Heart right ventricle (tissue), 16 donors: ENCODE measurements at regions not wholly inside any gene's neighbourhood (a gene's known extent, or its start where the extent isn't known, plus 50 kb on each side); places are given as distances from the start of the nearest gene placed in this dataset.

ENCODE experiments used
- ATAC-seq, 8 donors: fragments of 200-7000 bp; cut with Tn5 transposase; one replicate each; pipeline ENCODE4 v1.9.1; 2020; ENCODE audit warnings: mild to moderate bottlenecking in 8 of 8, moderate library complexity in 8 of 8, moderate number of reproducible peaks in 1 of 8
- DNase-seq, 2 donors: peaks; one replicate each; pipeline ENCODE4 v3.0.0-alpha.2; 2020
- H3K27ac ChIP-seq, 10 donors: fragments of 200-600 bp; sonication (generic) in 2 of 10; one replicate each; pipeline versions ENCODE4 v1.5.0 to v1.8.0; 2020 to 2022; ENCODE audit warnings: mild to moderate bottlenecking in 3 of 10
- H3K27me3 ChIP-seq, 7 donors: fragments of 200-600 bp; one replicate each; pipeline ENCODE4 v1.8.0; 2021 to 2022; ENCODE audit warnings: mild to moderate bottlenecking in 2 of 7
- H3K36me3 ChIP-seq, 9 donors: fragments of 200-600 bp; sonication (generic) in 1 of 9; one replicate each; pipeline versions ENCODE4 v1.5.0 to v1.8.0; 2020 to 2022; ENCODE audit warnings: mild to moderate bottlenecking in 2 of 9
- H3K4me1 ChIP-seq, 9 donors: fragments of 200-600 bp; sonication (generic) in 1 of 9; one replicate each; pipeline versions ENCODE4 v1.5.0 to v1.8.0; 2020 to 2022; ENCODE audit warnings: mild to moderate bottlenecking in 4 of 9
- H3K4me3 ChIP-seq, 10 donors: fragments of 200-600 bp; sonication (generic) in 2 of 10; one replicate each; pipeline versions ENCODE4 v1.5.0 to v1.8.0; 2020 to 2022; ENCODE audit warnings: mild to moderate bottlenecking in 7 of 10, moderate library complexity in 2 of 10
- H3K9me3 ChIP-seq, 11 donors: fragments of 200-600 bp in 10 of 11; sonication (generic) in 2 of 11; one replicate each; pipeline versions ENCODE4 v1.5.0 to v1.8.0; 2013 to 2022; ENCODE audit warnings: mild to moderate bottlenecking in 2 of 11, control low read depth in 1 of 11, moderate library complexity in 1 of 11
- WGBS, 2 donors: extraction: QIAGEN DNeasy Blood & Tissue Kit; methylation state at CpG; one replicate each; pipeline ENCODE4 v1.1.7; 2013; ENCODE audit warnings: inconsistent platforms in 1 of 2; 5-methylcytosine and 5-hydroxymethylcytosine counted together
- intact Hi-C, 10 donors: fragments of 100-400 bp; cut with DNase I; formaldehyde crosslinking; loops; one replicate each; pipeline versions ENCODE4 v1.11.1 to v1.14.2; 2022
- TF ChIP-seq, protein P1 (sequence below), 9 donors: fragments of 200-600 bp; sonication (generic) in 2 of 9; IDR thresholded peaks; one replicate each; pipeline versions ENCODE4 v1.5.0 to v1.8.0; 2021 to 2022; ENCODE audit warnings: antibody characterized with exemption in 9 of 9, mild to moderate bottlenecking in 5 of 9, moderate library complexity in 1 of 9
- donor health status: Arrhythmogenic right ventricular cardiomyopathy.
- donor health status: ischemic (EF 13 %, LVEDD 7.1; RV severe dilation, severe dysfunction).
- donor health status: healthy with polysubstance abuse.
- donor health status: DM: no; HTN: yes; CAD: no.
- donor health status: DM: no; HTN: no; CAD: no.
- donor health status: ischemic (EF 25% LVEDD 6.9; RV normal size, moderate dysfunction).
- donor health status: ischemic (EF 25% LVEDD 5.7; RV mildly dilated, moderate dysfunction).
- donor health status: healthy.
- donor health status: DM: yes; HTN: yes; CAD: no.
- donor health status: Ischemic cardiomyopathy.
- donor health status: ischemic (EF 35%, LVEDD 5.7; RV mildly dilated, moderate dysfunction).
- donor health status: nonischemic (EF 11% LVEDD 7.7; RV severe dilation, severe dysfunction).
- donor health status: DM: yes; HTN: yes; CAD: no.
- donor health status: PGD.
- donor health status: ischemic (EF 29% LVEDD 5.4; RV normal size, mild dysfunction).
- donor health status: nonischemic (EF 23%, LVEDD 6.1; RV moderate dilation, normal function).

DNA sequence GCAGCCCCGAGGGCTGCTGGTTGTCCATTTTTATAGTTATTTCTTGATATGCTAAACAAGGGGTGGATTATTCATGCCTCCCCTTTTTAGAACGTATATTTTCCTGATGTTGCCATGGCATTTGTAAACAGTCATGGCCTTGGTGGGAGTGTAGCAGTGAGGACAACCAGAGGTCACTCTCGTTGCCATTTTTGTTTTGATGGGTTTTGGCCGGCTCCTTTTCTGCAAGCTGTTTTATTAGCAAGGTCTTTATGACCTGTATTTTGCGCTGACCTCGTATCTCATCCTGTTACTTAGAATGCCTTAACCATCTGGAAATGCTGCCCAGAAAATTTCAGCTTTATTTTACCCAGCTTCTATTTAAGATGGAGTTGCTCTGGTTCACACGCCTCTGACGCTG is 825.8 kb upstream of the CDH2 start:
- ATAC-seq (no peak), DNase-seq (no peak)
- no peak overlapping the region for H3K27ac ChIP-seq
- WGBS, 2 donors, result 51 to 65% methylated on average over 8 of the region's 8 CpGs
- H3K36me3 ChIP-seq, result no peaks in the 10 kb centered on the region
- peaks cover 0 to 1% (median 0%) of the 10 kb centered on the region in 11 donors for H3K9me3 ChIP-seq
- no peaks in the 10 kb centered on the region for H3K27me3 ChIP-seq
- no peak overlapping the region for H3K4me3 ChIP-seq
- TF ChIP-seq, protein P1, sequence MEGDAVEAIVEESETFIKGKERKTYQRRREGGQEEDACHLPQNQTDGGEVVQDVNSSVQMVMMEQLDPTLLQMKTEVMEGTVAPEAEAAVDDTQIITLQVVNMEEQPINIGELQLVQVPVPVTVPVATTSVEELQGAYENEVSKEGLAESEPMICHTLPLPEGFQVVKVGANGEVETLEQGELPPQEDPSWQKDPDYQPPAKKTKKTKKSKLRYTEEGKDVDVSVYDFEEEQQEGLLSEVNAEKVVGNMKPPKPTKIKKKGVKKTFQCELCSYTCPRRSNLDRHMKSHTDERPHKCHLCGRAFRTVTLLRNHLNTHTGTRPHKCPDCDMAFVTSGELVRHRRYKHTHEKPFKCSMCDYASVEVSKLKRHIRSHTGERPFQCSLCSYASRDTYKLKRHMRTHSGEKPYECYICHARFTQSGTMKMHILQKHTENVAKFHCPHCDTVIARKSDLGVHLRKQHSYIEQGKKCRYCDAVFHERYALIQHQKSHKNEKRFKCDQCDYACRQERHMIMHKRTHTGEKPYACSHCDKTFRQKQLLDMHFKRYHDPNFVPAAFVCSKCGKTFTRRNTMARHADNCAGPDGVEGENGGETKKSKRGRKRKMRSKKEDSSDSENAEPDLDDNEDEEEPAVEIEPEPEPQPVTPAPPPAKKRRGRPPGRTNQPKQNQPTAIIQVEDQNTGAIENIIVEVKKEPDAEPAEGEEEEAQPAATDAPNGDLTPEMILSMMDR (IDR thresholded peaks at IDR 0.05), result no peak
- intact Hi-C loops, result no loop called here
- H3K4me1 ChIP-seq, result no peaks in the 10 kb centered on the region

DNA sequence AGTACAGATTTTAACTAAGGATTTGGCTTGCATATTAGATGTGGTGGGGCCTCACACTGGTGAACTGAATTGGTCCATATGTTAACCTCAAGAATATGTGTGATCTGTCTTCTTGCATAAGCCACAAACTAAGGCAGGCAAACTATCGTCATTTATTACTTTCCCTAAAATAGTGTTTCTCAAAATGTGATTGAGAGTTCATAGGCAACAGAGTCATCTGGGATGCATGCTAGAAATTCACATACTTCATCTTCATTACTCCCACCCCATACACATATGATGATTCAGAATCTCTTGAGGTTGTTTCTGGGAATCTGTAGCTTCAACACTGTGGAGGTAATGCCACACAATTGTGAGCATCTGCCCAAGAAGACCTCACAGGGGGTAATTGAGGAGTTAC is 822.8 kb upstream of the CDH2 start:
- H3K27ac ChIP-seq, result no peak overlapping the region
- no peaks in the 10 kb centered on the region for H3K4me1 ChIP-seq
- 91 to 94% methylated on average over 1 of the region's 1 CpG for WGBS, 2 donors
- no peak overlapping the region for H3K4me3 ChIP-seq
- DNase-seq (no peak), ATAC-seq (no peak)
- H3K36me3 ChIP-seq, result no peaks in the 10 kb centered on the region
- no peaks in the 10 kb centered on the region for H3K27me3 ChIP-seq
- intact Hi-C loops, result no loop called here
- H3K9me3 ChIP-seq, result no peaks in the 10 kb centered on the region
- TF ChIP-seq, protein P1 (IDR thresholded peaks at IDR 0.05), result no peak

DNA sequence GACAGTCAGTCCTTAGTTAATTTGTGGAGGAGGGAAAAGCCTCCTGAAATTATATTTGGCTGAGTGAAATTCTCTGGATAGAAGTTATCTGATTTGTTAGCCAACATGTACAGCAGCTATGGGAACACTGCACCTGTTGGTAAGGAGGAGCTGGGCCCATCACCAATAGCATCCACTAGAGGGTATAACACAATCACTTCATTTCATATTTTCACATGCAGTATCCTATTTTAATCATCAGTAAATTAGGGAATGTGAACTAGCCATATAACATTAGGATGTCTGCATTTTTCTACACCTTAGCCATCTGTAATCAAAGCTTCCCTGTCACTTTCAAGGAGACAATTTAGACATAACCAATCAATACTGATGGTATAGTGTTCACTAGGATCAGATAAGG is 818.4 kb upstream of the CDH2 start:
- DNase-seq (no peak), ATAC-seq (no peak)
- no peaks in the 10 kb centered on the region for H3K27me3 ChIP-seq
- H3K4me1 ChIP-seq, result no peaks in the 10 kb centered on the region
- H3K4me3 ChIP-seq, result no peak overlapping the region
- peaks cover 0 to 4% (median 0%) of the 10 kb centered on the region in 11 donors for H3K9me3 ChIP-seq
- no peaks in the 10 kb centered on the region for H3K36me3 ChIP-seq
- TF ChIP-seq, protein P1 (IDR thresholded peaks at IDR 0.05), result peak in 2 of 9 donors; percentile 14 to 21
- H3K27ac ChIP-seq, result no peak overlapping the region
- intact Hi-C loops, result no loop called here

GRCh38 chr18:28984731-28985130 is 807.8 kb upstream of the CDH2 start:
- intact Hi-C loops, result no loop called here
- Histone ChIP-seq H3K27ac (no peak overlapping the region), H3K9me3 (peaks cover 0 to 16% (median 0%) of the 10 kb centered on the region in 11 donors), H3K27me3 (no peaks in the 10 kb centered on the region), H3K4me3 (no peak overlapping the region), H3K4me1 (no peaks in the 10 kb centered on the region), H3K36me3 (no peaks in the 10 kb centered on the region)
- no peak for ATAC-seq
- no peak for DNase-seq
- TF ChIP-seq, protein P1 (IDR thresholded peaks at IDR 0.05), result no peak
- WGBS, 2 donors, result 30 to 36% methylated on average over 1 of the region's 1 CpG

DNA sequence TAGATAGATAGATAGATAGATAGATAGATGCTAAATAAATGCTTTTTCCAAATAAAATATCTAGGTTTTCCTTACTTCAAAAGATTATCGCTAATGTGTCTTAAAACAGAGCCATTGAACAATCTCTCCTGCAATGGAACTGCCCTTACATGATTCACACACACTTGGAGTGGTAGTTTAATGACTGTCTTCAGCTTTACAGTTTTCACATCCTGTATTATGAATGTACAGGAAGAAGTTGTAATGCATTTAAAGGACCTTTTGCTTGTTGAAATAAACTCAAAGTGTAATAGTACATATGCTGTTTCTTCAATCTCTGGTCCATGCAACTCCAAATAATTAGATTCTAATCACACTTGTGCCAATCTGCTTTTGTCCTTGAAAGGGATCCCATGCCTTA is 797.6 kb upstream of the CDH2 start:
- ATAC-seq (no peak), DNase-seq (no peak)
- Histone ChIP-seq H3K27ac (no peak overlapping the region), H3K4me1 (no peaks in the 10 kb centered on the region), H3K9me3 (peaks cover 0 to 4% (median 0%) of the 10 kb centered on the region in 11 donors), H3K4me3 (no peak overlapping the region), H3K27me3 (no peaks in the 10 kb centered on the region), H3K36me3 (no peaks in the 10 kb centered on the region)
- intact Hi-C loops, result no loop called here
- TF ChIP-seq, protein P1 (IDR thresholded peaks at IDR 0.05), result no peak
- WGBS, 2 donors, result 93 to 94% methylated on average over 1 of the region's 1 CpG
